Breast epithelium (tissue), 3 donors: ENCODE measurements at regions not wholly inside any gene's neighbourhood (a gene's known extent, or its start where the extent isn't known, plus 50 kb on each side); places are given as distances from the start of the nearest gene placed in this dataset.

Experiments
- POLR2A ChIP-seq: fragments of 450-650 bp; IDR thresholded peaks from one replicate; pipeline ENCODE4 v1.6.1; 2016; ENCODE audit warnings: antibody characterized with exemption, mild to moderate bottlenecking, moderate library complexity
- POLR2AphosphoS5 ChIP-seq, 3 donors: sonication (generic); formaldehyde crosslinking; IDR thresholded peaks; one replicate each; pipeline ENCODE4 v1.6.1; 2017; ENCODE audit warnings: antibody characterized with exemption in 3 of 3
- TF ChIP-seq, protein P1 (sequence below), 3 donors: fragments of 450-650 bp; IDR thresholded peaks; one replicate each; pipeline ENCODE4 v1.5.1; 2016 to 2017; ENCODE audit warnings: antibody characterized with exemption in 3 of 3, mild to moderate bottlenecking in 3 of 3, moderate library complexity in 3 of 3

GRCh38 chr22:23419931-23420330, 160.2 kb downstream of the IGLL1 start:
- TF ChIP-seq, protein P1, sequence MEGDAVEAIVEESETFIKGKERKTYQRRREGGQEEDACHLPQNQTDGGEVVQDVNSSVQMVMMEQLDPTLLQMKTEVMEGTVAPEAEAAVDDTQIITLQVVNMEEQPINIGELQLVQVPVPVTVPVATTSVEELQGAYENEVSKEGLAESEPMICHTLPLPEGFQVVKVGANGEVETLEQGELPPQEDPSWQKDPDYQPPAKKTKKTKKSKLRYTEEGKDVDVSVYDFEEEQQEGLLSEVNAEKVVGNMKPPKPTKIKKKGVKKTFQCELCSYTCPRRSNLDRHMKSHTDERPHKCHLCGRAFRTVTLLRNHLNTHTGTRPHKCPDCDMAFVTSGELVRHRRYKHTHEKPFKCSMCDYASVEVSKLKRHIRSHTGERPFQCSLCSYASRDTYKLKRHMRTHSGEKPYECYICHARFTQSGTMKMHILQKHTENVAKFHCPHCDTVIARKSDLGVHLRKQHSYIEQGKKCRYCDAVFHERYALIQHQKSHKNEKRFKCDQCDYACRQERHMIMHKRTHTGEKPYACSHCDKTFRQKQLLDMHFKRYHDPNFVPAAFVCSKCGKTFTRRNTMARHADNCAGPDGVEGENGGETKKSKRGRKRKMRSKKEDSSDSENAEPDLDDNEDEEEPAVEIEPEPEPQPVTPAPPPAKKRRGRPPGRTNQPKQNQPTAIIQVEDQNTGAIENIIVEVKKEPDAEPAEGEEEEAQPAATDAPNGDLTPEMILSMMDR (IDR thresholded peaks at IDR 0.05): no peak
- TF ChIP-seq POLR2AphosphoS5 (IDR thresholded peaks at IDR 0.05) (no peak), POLR2A (no peak)
